GM18508 (cell line): ENCODE measurements at regions not wholly inside any gene's neighbourhood (a gene's known extent, or its start where the extent isn't known, plus 50 kb on each side); places are given as distances from the start of the nearest gene placed in this dataset.
"Not testable (repeated sequence)": the region's sequence is repeated elsewhere in the genome, so short reads cannot be mapped to it uniquely, and the experiment has no call there.

Source experiments
- ATAC-seq: cut with Tn5 transposase; IDR thresholded peaks from one replicate; pipeline ENCODE4 v1.9.1; 2021; ENCODE audit warnings: moderate number of reproducible peaks; ENCODE audit not compliant: insufficient read depth, unreplicated experiment

- no peak for ATAC-seq
These were observed 780.9 kb downstream of the TBC1D32 start for GRCh38 chr6:120553353-120553752.

GRCh38 chr6:120545353-120545752 is 788.9 kb downstream of the TBC1D32 start:
- ATAC-seq, result no peak

GRCh38 chr6:120534954-120535353 is 799.3 kb downstream of the TBC1D32 start:
- no peak for ATAC-seq

GRCh38 chr6:120526576-120526975 is 807.7 kb downstream of the TBC1D32 start:
- no peak for ATAC-seq

- ATAC-seq, result no peak
These were observed 819.7 kb downstream of the TBC1D32 start for GRCh38 chr6:120514544-120514943.

GRCh38 chr6:120511712-120512111 is 822.6 kb downstream of the TBC1D32 start:
- ATAC-seq, result no peak

- ATAC-seq, result no peak
These were observed 835.6 kb downstream of the TBC1D32 start for GRCh38 chr6:120498711-120499110.

GRCh38 chr6:120496661-120497060 is 837.6 kb downstream of the TBC1D32 start:
- ATAC-seq, result no peak

GRCh38 chr6:120493505-120493904 is 840.8 kb downstream of the TBC1D32 start:
- no peak for ATAC-seq

GRCh38 chr6:120489941-120490340 is 844.3 kb downstream of the TBC1D32 start:
- no peak for ATAC-seq

- ATAC-seq, result no peak
These were observed 850.1 kb downstream of the TBC1D32 start for GRCh38 chr6:120484146-120484545.

GRCh38 chr6:120478650-120479049 is 855.6 kb downstream of the TBC1D32 start:
- ATAC-seq, result no peak

GRCh38 chr6:120473804-120474203 is 860.5 kb downstream of the TBC1D32 start:
- ATAC-seq, result no peak

GRCh38 chr6:120468486-120468885 is 865.8 kb downstream of the TBC1D32 start:
- ATAC-seq, result no peak

- no peak for ATAC-seq
These were observed 882.8 kb downstream of the TBC1D32 start for GRCh38 chr6:120451508-120451907.

GRCh38 chr6:120447605-120448004 is 886.7 kb downstream of the TBC1D32 start:
- no peak for ATAC-seq

- ATAC-seq, result not testable (repeated sequence)
These were observed 901.4 kb downstream of the TBC1D32 start for GRCh38 chr6:120432840-120433239.

GRCh38 chr6:120431841-120432240 is 902.4 kb downstream of the TBC1D32 start:
- ATAC-seq, result no peak

GRCh38 chr6:120411394-120411793 is 922.9 kb downstream of the TBC1D32 start:
- no peak for ATAC-seq

GRCh38 chr6:120410586-120410985 is 923.7 kb downstream of the TBC1D32 start:
- no peak for ATAC-seq

- ATAC-seq, result no peak
These were observed 926.6 kb downstream of the TBC1D32 start for GRCh38 chr6:120407696-120408095.

- no peak for ATAC-seq
These were observed 928.3 kb downstream of the TBC1D32 start for GRCh38 chr6:120405947-120406346.

- no peak for ATAC-seq
These were observed 938.5 kb downstream of the TBC1D32 start for GRCh38 chr6:120395784-120396183.
